ENCODE measurements at regions not wholly inside any gene's neighbourhood (a gene's known extent, or its start where the extent isn't known, plus 50 kb on each side); places are given as distances from the start of the nearest gene placed in this dataset.

- DNase-seq = no peak
Measured at GRCh38 chr22:49292909-49293308, 534.8 kb downstream of the BRD1 start.

GRCh38 chr22:49291781-49292180 lies 535.9 kb downstream of the BRD1 start:
- DNase-seq = no peak

GRCh38 chr22:49291169-49291568 lies 536.5 kb downstream of the BRD1 start:
- DNase-seq = no peak

GRCh38 chr22:49290711-49291110 lies 537.0 kb downstream of the BRD1 start:
- no peak for DNase-seq

- no peak for DNase-seq
Measured at GRCh38 chr22:49289822-49290679, 537.6 kb downstream of the BRD1 start.

GRCh38 chr22:49286181-49286760 lies 541.4 kb downstream of the BRD1 start:
- no peak for DNase-seq

GRCh38 chr22:49284931-49285330 lies 542.7 kb downstream of the BRD1 start:
- DNase-seq = no peak

- DNase-seq = no peak
Measured at GRCh38 chr22:49284056-49284784, 543.5 kb downstream of the BRD1 start.

GRCh38 chr22:49282596-49282995 lies 545.1 kb downstream of the BRD1 start:
- no peak for DNase-seq

- no peak for DNase-seq
Measured at GRCh38 chr22:49281467-49282340, 546.0 kb downstream of the BRD1 start.

GRCh38 chr22:49278340-49278739 lies 549.3 kb downstream of the BRD1 start:
- no peak for DNase-seq

GRCh38 chr22:49276567-49276966 lies 551.1 kb downstream of the BRD1 start:
- no peak for DNase-seq

GRCh38 chr22:49274754-49275380 lies 552.8 kb downstream of the BRD1 start:
- no peak for DNase-seq

GRCh38 chr22:49272546-49273125 lies 555.0 kb downstream of the BRD1 start:
- DNase-seq = no peak

GRCh38 chr22:49271831-49272230 lies 555.8 kb downstream of the BRD1 start:
- no peak for DNase-seq

- DNase-seq = no peak
Measured at GRCh38 chr22:49271369-49271727, 556.3 kb downstream of the BRD1 start.

GRCh38 chr22:49270595-49271368 lies 556.9 kb downstream of the BRD1 start:
- DNase-seq = no peak

- DNase-seq = no peak
Measured at GRCh38 chr22:49269928-49270327, 557.7 kb downstream of the BRD1 start.

GRCh38 chr22:49269371-49269770 lies 558.3 kb downstream of the BRD1 start:
- DNase-seq = no peak

GRCh38 chr22:49268924-49269323 lies 558.7 kb downstream of the BRD1 start:
- no peak for DNase-seq

GRCh38 chr22:49267996-49268395 lies 559.7 kb downstream of the BRD1 start:
- DNase-seq = no peak
